GM08714 (cell line): ENCODE measurements at regions not wholly inside any gene's neighbourhood (a gene's known extent, or its start where the extent isn't known, plus 50 kb on each side); places are given as distances from the start of the nearest gene placed in this dataset.

Experiments
- H3K4me3 ChIP-seq: fragments of 200-500 bp; sonication (Bioruptor generic); 2 replicates; pipeline ENCODE4 v1.5.1; 2014; ENCODE audit warnings: mild to moderate bottlenecking, low read length, inconsistent platforms
- ZNF274 ChIP-seq: IDR thresholded peaks from 2 replicates; pipeline ENCODE4 v1.6.1; 2012; ENCODE audit warnings: mild to moderate bottlenecking, low read depth, low read length

DNA sequence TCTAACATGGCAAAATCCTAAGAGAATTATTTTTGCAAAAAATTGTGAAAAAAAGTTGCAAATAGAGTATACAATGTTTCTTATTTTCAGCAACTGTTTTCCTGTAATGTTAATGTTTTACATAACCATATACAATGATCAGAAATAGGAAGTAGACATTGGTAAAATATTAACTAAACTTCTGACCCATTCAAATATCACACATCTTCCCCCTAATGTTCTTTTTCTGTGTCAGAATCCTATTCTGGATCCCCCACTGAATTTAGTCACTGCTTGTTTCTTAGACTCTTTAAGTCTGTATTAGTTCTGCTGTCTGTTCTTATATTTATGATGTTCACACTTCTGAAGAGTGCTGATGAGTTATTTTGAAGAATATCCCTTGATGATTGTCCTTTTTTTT lies 62.0 kb downstream of the HFE start:
- H3K4me3 ChIP-seq, result no peak overlapping the region; the same call in 1 of the 2 replicates
- TF ChIP-seq ZNF274, result no peak

DNA sequence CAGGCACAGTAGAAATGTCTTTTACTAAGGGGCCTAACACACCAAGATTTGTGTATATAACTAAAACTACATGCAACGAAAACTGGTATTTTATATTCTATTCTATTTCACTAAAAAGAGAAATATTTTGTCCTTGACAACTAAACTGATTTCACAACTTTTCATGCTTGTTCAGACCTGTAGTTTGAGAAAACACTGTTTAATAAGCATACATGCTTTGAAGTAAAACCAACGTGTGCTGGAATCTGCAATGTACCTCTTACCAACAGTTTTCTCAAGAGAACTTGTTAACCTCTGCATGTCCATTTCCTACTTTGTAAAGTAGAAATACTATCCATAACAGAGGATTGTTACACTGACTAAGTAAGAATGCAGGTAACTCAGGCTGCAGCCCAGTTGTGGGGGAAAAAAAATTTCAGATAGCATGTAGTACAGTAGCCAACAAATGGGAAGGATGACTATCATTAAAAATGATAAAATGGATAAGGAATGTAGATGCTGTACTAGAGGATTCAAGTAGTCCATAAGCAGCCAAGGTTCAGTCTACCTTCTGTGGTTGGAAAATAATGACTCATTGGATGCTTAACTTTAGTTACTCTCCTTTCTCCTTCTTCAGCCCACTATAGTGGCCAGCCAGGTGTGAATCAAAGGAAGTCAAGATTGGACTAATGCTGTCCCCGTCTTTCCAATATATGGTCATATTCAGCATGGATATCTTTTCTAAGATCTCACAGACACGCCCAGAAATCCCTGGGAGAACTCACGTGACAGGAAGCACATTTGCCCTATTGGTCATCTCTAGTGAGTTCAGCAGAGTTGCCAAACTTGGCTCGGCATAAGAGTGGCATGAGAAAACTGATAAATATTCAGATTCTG lies 65.2 kb downstream of the HFE start:
- TF ChIP-seq ZNF274, result no peak
- no peak overlapping the region for H3K4me3 ChIP-seq

DNA sequence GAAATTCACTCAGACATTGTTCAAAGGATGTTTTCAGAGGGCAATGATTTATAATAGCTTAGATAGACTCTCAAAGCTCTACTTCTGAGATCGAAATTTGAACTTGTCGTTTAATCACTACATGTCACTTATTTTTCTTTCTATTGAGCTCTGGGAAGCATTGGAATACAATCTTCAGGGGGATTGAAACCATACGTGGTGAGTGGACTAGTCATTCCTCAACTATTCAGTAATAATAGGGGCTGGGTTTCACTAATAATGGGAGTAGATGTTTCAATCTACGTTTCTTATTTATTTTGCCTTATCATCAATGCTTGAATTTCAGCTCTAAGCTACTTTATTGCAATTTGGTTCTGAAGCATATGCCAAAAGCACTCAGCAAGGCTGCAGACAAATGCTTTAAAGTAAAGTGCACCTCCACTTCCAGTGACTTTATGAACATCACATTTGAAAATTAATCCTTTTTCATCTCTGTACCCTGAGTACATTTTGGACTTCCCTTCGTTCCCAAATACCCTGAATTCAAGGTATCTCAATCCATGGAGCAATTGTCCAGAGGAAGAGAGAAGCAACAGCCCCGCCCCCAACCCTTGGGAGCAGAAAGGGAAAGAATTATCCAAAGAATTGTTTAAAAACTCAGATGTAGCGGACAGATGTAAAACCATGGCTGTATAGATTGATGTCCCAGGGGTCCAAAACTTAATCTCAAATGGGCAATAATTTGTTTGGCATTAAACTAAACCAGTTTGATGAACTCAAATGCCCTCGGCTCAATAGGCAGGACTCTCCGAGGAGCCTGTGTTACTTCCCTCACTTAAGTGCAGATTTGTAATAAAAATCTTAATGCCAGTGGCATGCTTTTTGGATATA lies 68.1 kb downstream of the HFE start:
- peak overlapping the region; percentile 16 for H3K4me3 ChIP-seq

DNA sequence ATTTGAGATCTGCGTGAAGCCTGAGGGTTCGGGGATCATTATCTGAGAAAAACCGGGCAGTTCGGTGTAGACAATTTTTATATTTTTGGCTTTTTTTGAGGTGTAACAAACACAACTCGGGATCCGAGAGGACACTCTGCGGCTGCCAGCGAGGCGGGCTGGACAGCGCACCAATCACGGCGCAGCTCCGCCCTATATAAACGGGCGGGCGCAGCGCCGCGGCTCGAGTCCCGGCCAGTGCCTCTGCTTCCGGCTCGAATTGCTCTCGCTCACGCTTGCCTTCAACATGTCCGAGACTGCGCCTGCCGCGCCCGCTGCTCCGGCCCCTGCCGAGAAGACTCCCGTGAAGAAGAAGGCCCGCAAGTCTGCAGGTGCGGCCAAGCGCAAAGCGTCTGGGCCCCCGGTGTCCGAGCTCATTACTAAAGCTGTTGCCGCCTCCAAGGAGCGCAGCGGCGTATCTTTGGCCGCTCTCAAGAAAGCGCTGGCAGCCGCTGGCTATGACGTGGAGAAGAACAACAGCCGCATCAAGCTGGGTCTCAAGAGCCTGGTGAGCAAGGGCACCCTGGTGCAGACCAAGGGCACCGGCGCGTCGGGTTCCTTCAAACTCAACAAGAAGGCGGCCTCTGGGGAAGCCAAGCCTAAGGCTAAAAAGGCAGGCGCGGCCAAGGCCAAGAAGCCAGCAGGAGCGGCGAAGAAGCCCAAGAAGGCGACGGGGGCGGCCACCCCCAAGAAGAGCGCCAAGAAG lies 69.0 kb downstream of the HFE start:
- no peak for TF ChIP-seq ZNF274
- H3K4me3 ChIP-seq, result peak overlapping the region; percentile 83

More for the DNA sequence above, 68.1 kb downstream of the HFE start:
- TF ChIP-seq ZNF274, result no peak

DNA sequence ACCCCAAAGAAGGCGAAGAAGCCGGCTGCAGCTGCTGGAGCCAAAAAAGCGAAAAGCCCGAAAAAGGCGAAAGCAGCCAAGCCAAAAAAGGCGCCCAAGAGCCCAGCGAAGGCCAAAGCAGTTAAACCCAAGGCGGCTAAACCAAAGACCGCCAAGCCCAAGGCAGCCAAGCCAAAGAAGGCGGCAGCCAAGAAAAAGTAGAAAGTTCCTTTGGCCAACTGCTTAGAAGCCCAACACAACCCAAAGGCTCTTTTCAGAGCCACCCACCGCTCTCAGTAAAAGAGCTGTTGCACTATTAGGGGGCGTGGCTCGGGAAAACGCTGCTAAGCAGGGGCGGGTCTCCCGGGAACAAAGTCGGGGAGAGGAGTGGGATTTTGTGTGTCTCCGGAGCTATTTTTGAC lies 69.6 kb downstream of the HFE start:
- H3K4me3 ChIP-seq, result peak overlapping the region; percentile 83
- TF ChIP-seq ZNF274, result no peak

DNA sequence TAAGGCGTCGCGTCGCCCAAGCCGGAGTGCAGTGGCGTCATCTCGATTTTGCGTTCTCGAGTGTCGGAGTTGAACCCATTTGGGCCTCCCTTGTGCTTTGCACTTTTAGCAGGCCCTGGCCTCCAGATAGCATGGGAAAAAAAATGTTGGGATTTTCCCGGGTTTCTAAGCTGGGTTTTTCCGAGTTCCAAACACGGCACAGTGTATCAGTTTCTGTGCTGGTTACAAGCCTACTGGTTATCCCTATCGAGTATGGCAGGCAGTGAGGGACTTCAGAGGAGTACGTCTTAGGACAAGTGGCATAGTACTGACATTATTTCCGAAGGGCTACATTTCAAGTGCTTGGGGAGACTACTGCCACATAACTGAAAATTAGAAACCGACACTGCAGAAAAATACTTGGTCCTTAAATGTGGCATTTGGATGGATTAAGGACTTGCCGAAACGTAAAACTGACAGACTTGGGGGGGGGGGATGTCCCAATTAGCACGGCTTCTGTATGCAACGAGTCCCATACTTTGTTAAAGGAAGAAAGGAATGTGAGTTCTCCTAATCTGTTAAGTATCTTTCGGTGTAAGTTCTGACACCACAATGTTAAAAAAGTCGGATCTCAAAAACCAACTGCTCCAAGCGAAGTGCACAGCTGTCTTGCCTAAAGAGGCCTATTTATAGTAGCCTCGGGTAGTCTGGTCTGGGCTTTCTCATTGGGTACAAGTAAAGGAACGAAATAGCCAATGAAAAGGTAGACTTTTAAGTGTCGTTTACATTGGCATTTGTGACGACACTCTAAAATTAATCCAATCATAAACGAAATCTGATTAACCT lies 70.2 kb downstream of the HFE start:
- TF ChIP-seq ZNF274, result no peak
- H3K4me3 ChIP-seq, result peak overlapping the region; percentile 83

DNA sequence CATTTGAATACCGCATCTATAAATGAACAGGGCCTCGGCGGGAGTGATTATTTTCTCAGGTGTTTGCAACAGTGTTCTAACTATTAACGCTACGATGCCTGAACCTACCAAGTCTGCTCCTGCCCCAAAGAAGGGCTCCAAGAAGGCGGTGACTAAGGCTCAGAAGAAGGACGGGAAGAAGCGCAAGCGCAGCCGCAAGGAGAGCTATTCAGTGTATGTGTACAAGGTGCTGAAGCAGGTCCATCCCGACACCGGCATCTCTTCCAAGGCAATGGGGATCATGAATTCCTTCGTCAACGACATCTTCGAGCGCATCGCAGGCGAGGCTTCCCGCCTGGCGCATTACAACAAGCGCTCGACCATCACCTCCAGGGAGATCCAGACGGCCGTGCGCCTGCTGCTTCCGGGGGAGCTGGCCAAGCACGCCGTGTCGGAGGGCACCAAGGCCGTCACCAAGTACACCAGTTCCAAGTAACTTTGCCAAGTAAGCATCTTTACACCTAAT lies 70.9 kb downstream of the HFE start:
- no peak for TF ChIP-seq ZNF274
- peak overlapping the region; percentile 99 for H3K4me3 ChIP-seq

DNA sequence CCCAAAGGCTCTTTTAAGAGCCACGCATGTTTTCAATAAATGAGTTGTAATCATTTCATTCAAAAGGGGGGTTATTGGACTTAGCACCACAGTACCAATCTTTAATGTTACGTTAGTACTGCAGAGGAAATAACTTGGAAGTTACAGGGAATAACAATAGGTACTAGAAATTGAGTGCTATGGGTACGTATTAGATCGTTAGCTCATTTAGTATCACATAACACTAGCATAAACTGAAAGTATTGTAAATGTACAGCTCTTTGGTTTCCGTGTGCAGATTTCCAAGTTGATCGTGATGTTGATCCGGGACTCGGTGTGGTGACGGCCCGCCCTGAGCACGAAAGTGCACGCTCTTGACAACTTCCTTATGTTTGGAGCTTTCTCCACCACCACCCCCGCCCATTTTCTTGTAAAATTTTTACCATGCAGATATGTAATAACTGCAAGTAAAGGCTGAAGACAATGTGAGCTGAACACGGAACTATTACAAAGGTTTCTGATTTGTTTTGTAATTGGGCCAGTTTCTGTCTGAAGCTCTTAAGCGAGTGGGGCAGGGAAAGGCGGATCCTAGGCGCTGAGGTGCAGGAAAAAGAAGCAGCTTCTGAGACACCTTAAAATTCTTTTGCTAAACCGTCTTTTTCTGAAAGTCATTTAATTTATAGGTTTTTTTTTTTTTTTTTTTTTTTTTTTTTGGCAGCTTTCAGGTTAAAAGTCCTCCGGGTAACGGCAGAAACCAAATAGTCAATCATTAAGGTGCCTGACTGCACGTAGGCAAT lies 71.5 kb downstream of the HFE start:
- TF ChIP-seq ZNF274, result no peak
- H3K4me3 ChIP-seq, result peak overlapping the region; percentile 99

DNA sequence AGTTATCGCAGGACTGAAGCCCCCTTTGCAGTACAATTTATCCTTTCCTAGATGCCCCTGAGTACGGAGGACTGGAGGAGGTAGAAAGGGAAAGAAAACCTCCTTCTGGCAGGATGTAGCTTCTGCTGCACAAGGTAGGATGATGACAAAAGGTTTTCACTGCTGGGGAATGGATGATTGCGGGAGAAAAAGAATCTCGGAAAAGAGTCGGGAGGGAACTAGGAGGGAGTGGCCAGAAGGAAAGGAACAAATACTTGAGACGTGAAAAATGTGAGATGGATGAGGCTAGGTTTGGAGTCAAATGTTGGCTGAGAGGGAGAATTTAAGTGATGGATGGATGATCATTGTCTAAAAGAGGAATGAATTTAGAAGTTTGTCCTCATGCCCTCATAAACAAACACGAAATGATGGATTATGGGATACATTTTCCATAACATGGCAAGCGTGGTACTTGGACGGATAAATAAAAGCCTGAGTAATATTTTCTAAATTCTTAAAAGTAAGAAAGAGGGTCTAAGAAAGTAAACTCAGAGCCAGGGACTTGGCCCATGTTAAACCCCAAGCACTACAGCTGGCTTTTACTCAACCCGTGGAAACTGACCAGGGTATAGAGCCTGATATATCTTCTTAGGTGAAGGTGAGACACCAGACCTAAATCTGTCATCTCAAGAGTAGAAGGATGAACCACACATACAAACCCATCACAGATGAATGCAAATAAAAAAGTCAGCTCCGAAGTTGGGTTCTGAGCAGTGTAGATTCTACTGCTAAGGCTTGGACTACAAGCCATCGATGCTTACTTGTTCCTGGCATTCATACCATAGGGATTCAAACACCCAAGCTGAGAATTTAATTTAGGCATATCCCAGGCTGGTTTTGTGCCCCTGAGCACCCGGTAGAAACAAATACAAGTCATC lies 72.4 kb downstream of the HFE start:
- no peak for TF ChIP-seq ZNF274
- peak overlapping the region; percentile 99 for H3K4me3 ChIP-seq

DNA sequence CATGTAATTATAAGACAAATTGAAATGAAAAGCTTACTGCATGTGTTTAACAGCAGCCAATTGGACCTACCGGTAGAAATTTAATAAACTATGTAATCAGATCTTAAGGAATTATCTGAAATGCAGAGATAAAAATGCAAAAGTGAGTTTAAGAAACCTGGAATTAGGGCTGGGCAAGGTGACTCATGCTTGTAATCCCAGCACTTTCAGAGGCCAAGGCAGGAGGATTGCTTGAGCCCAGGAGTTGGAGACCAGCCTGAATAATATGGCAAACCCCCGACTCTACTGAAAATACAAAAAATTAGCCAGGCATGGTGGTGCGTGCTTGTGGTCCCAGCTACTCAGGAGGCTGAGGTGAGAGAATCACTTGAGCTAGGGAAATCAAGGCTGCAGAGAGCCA lies 74.1 kb downstream of the HFE start:
- H3K4me3 ChIP-seq, result no peak overlapping the region
- no peak for TF ChIP-seq ZNF274

DNA sequence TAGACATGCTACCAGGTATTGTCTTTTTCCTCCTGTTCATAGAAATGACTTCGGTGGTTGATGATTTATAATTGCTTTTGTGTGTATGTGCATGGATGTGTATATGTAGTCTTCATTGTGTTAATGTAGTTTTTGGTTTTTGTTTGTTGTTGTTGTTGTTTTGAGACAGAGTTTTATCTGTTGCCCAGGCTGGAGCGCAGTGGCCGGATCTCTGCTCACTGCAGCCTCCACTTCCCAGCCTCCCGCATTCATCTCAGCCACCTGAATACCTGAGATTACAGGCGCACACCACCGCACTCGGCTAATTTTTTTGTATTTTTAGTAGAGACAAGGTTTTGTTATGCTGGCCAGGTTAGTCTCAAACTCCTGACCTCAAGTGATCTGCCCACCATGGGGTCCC lies 75.2 kb downstream of the HFE start:
- no peak for TF ChIP-seq ZNF274
- H3K4me3 ChIP-seq, result no peak overlapping the region
